Nephron (organoid): ENCODE measurements at regions not wholly inside any gene's neighbourhood (a gene's known extent, or its start where the extent isn't known, plus 50 kb on each side); places are given as distances from the start of the nearest gene placed in this dataset.

Experiments used
- H3K27ac Mint-ChIP-seq, 3 experiments: 2 replicates each; pipeline ENCODE4 v1.8.0; 2020; ENCODE audit warnings: mixed read lengths in 3 of 3, mild to moderate bottlenecking in 2 of 3, moderate library complexity in 1 of 3
- H3K27me3 Mint-ChIP-seq: 2 replicates; pipeline ENCODE4 v1.8.0; 2021; ENCODE audit warnings: low read depth, mild to moderate bottlenecking, moderate library complexity, mixed read lengths
- H3K36me3 Mint-ChIP-seq: 2 replicates; pipeline ENCODE4 v1.8.0; 2020; ENCODE audit warnings: low read depth, mixed read lengths
- H3K4me1 Mint-ChIP-seq: 2 replicates; pipeline ENCODE4 v1.8.0; 2020; ENCODE audit warnings: mixed read lengths
- H3K4me3 Mint-ChIP-seq, 3 experiments: 2 replicates each; pipeline ENCODE4 v1.8.0; 2020; ENCODE audit warnings: mild to moderate bottlenecking in 3 of 3, mixed read lengths in 3 of 3, moderate library complexity in 2 of 3
- H3K9me3 Mint-ChIP-seq: 2 replicates; pipeline ENCODE4 v1.8.0; 2020; ENCODE audit warnings: mixed read lengths
- TF ChIP-seq, protein P1 (sequence below), 3 experiments: fragments of 200-600 bp; sonication (generic); IDR thresholded peaks; one replicate each; pipeline ENCODE4 v1.5.0; 2021; ENCODE audit warnings: antibody characterized with exemption in 3 of 3; ENCODE audit not compliant: unreplicated experiment in 3 of 3

DNA sequence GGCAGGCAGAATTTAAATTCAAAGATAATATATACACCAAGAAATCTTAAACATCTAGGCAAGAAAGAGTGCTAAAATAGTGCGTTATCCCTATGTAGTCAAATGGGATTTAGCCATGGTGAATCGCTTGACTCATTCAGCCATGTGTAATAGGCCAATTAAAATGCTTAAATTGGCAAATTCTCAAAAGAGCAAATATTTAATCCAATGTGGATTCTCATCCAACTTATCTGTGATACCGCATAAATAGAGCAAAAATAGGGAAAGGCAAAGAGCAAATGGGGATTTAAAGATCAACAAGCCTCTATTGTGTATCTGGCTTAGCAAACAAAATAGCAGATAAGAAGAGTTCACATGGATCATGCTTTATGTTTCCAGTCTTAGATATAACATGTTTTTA, 123.2 kb upstream of the RPRM start:
- Mint-ChIP-seq H3K4me1 (no peaks in the 10 kb centered on the region), H3K4me3 (no peak overlapping the region), H3K27me3 (no peaks in the 10 kb centered on the region), H3K9me3 (no peaks in the 10 kb centered on the region), H3K27ac (no peak overlapping the region), H3K36me3 (no peaks in the 10 kb centered on the region)
- TF ChIP-seq, protein P1, sequence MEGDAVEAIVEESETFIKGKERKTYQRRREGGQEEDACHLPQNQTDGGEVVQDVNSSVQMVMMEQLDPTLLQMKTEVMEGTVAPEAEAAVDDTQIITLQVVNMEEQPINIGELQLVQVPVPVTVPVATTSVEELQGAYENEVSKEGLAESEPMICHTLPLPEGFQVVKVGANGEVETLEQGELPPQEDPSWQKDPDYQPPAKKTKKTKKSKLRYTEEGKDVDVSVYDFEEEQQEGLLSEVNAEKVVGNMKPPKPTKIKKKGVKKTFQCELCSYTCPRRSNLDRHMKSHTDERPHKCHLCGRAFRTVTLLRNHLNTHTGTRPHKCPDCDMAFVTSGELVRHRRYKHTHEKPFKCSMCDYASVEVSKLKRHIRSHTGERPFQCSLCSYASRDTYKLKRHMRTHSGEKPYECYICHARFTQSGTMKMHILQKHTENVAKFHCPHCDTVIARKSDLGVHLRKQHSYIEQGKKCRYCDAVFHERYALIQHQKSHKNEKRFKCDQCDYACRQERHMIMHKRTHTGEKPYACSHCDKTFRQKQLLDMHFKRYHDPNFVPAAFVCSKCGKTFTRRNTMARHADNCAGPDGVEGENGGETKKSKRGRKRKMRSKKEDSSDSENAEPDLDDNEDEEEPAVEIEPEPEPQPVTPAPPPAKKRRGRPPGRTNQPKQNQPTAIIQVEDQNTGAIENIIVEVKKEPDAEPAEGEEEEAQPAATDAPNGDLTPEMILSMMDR (IDR thresholded peaks at IDR 0.05; ENCODE audit: unreplicated experiment in 3 of 3): no peak

DNA sequence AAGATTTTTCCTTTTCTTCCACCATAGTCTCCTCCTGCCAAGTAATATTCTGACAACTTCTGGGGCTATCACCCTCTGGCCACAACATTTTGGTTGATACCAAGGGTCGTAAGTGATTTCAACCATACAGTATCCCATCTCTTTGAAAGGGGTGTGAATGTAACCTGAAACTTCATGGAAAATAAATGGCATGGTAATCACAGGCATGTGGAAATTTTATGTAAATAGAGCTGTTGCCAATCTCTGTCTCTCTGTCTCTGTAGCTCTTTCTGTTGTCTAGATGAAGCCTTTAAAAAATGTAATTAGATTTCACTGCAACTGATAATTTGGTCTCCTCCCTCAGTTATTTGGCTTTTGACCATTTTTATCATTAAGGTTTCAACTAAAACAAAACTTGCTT, 125.6 kb upstream of the RPRM start:
- H3K36me3 Mint-ChIP-seq: no peaks in the 10 kb centered on the region
- H3K4me3 Mint-ChIP-seq: no peak overlapping the region
- no peaks in the 10 kb centered on the region for H3K27me3 Mint-ChIP-seq
- no peaks in the 10 kb centered on the region for H3K9me3 Mint-ChIP-seq
- H3K4me1 Mint-ChIP-seq: no peaks in the 10 kb centered on the region
- H3K27ac Mint-ChIP-seq: no peak overlapping the region
- TF ChIP-seq, protein P1 (IDR thresholded peaks at IDR 0.05; ENCODE audit: unreplicated experiment in 3 of 3): no peak

DNA sequence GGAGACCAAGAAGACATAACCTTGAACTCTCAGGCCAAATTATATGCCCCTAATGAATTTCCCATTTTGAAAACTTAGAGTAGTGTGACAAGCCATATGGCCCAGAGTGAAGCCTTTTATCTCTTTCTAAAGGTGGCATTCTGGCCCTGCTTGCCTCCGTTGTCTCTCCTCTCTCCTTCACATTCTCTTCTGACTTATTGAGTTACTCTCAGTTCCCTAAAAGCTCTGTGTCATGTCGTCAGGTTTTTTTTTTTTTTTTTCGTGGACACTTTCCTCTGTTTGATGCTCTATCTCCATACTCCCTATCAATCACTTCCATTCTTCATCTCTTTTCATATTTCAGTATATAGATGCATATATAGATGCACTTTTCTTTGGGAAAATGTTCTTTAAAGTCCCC, 128.1 kb upstream of the RPRM start:
- H3K9me3 Mint-ChIP-seq: no peaks in the 10 kb centered on the region
- no peaks in the 10 kb centered on the region for H3K36me3 Mint-ChIP-seq
- H3K4me3 Mint-ChIP-seq: no peak overlapping the region
- TF ChIP-seq, protein P1 (IDR thresholded peaks at IDR 0.05; ENCODE audit: unreplicated experiment in 3 of 3): no peak
- H3K27ac Mint-ChIP-seq: no peak overlapping the region
- H3K27me3 Mint-ChIP-seq: no peaks in the 10 kb centered on the region
- H3K4me1 Mint-ChIP-seq: no peaks in the 10 kb centered on the region

DNA sequence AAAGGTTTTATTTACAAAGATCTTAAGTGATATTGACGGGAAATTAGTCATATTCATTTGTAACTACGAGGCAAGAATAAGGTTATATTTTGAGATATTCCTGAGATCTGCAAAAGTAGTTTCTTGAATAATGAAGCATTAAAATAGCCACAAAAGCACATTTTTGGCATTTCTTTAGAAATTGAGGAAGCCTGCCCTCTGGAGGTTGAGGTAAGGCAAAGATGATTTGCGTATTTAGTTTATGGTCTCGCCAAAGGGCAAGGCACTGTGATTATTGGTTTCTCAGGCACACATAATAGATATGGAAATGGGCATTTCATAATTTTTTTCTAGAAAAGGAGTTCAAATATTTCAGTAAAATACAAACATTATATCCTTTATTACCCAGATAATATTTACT, 143.7 kb upstream of the RPRM start:
- peaks cover 12% of the 10 kb centered on the region for H3K9me3 Mint-ChIP-seq
- H3K27me3 Mint-ChIP-seq: no peaks in the 10 kb centered on the region
- no peaks in the 10 kb centered on the region for H3K36me3 Mint-ChIP-seq
- no peaks in the 10 kb centered on the region for H3K4me1 Mint-ChIP-seq
- no peak overlapping the region for H3K4me3 Mint-ChIP-seq
- TF ChIP-seq, protein P1 (IDR thresholded peaks at IDR 0.05; ENCODE audit: unreplicated experiment in 3 of 3): peak in 2 of 3 experiments; percentile 22 to 45
- no peak overlapping the region for H3K27ac Mint-ChIP-seq

DNA sequence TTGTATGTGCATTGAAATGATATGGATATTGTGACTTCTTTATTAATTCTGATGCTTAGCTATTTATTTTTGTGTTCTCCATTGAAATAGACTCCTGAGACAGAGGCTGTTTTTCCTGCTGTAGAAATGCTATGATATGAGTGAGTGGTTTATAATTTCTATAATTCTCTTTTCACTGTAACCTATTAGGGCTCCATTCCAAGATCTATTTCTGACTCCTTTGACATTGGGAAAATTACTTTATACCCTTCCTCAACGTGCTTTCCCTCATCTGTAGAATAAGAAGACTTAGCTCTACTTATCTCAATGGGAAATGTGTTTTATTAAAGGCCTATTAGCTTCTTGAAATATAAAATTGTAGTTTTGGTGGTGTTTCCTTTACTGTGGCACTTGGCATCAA, 144.5 kb upstream of the RPRM start:
- H3K27me3 Mint-ChIP-seq: no peaks in the 10 kb centered on the region
- TF ChIP-seq, protein P1 (IDR thresholded peaks at IDR 0.05; ENCODE audit: unreplicated experiment in 3 of 3): no peak
- H3K36me3 Mint-ChIP-seq: no peaks in the 10 kb centered on the region
- no peak overlapping the region for H3K27ac Mint-ChIP-seq
- H3K4me3 Mint-ChIP-seq: no peak overlapping the region
- H3K9me3 Mint-ChIP-seq: peaks cover 12% of the 10 kb centered on the region
- no peaks in the 10 kb centered on the region for H3K4me1 Mint-ChIP-seq

DNA sequence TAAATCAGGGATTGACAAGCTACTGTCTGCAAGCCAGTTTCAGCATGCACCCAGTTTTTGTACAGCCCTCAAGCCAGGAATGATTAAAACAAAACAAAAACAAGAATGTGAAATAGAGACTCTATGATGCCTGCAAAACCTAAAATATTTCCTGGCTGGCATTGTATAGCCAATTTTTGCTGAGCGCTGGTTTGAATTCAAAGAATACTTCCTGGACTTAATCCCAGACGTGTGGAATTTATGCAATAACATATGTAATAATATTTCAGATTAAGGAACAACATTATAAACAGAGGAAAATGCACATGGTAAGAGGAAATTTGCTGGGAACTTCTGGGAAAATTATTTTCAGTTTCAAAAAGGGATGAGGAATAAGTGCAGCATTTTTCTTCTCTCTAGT, 148.1 kb upstream of the RPRM start:
- H3K27me3 Mint-ChIP-seq: no peaks in the 10 kb centered on the region
- H3K4me3 Mint-ChIP-seq: no peak overlapping the region
- no peaks in the 10 kb centered on the region for H3K36me3 Mint-ChIP-seq
- TF ChIP-seq, protein P1 (IDR thresholded peaks at IDR 0.05; ENCODE audit: unreplicated experiment in 3 of 3): no peak
- H3K9me3 Mint-ChIP-seq: no peaks in the 10 kb centered on the region
- H3K27ac Mint-ChIP-seq: no peak overlapping the region
- no peaks in the 10 kb centered on the region for H3K4me1 Mint-ChIP-seq
